Neuron (in vitro differentiated cells): ENCODE measurements at regions not wholly inside any gene's neighbourhood (a gene's known extent, or its start where the extent isn't known, plus 50 kb on each side); places are given as distances from the start of the nearest gene placed in this dataset.
"Not testable (repeated sequence)": the region's sequence is repeated elsewhere in the genome, so short reads cannot be mapped to it uniquely, and the experiment has no call there.

Experiments used
- H2AFZ ChIP-seq: one replicate; pipeline ENCODE4 v1.6.1; 2013; ENCODE audit warnings: low read depth, mild to moderate bottlenecking, inconsistent platforms, low read length, moderate library complexity
- H3K27me3 ChIP-seq: one replicate; pipeline ENCODE4 v1.6.1; 2013; ENCODE audit warnings: low read length; ENCODE audit not compliant: insufficient read depth
- H3K36me3 ChIP-seq: one replicate; pipeline ENCODE4 v1.6.1; 2013; ENCODE audit warnings: low read length; ENCODE audit not compliant: insufficient read depth
- H3K4me1 ChIP-seq: one replicate; pipeline ENCODE4 v1.6.1; 2013; ENCODE audit warnings: low read length; ENCODE audit not compliant: insufficient read depth
- H3K4me3 ChIP-seq: 2 replicates; pipeline ENCODE4 v1.5.1; 2013; ENCODE audit warnings: mild to moderate bottlenecking, low read length, moderate library complexity
- H3K9me3 ChIP-seq: one replicate; pipeline ENCODE4 v1.6.1; 2013; ENCODE audit warnings: low read length

GRCh38 chr13:56586976-56587375, 553.7 kb upstream of the PRR20A start:
- no peak overlapping the region for H2AFZ ChIP-seq
- no peaks in the 10 kb centered on the region for H3K36me3 ChIP-seq
- H3K4me3 ChIP-seq = no peak overlapping the region
- H3K9me3 ChIP-seq = no peaks in the 10 kb centered on the region
- H3K27me3 ChIP-seq = no peaks in the 10 kb centered on the region
- H3K4me1 ChIP-seq = no peaks in the 10 kb centered on the region

GRCh38 chr13:56615572-56615971, 525.1 kb upstream of the PRR20A start:
- H3K27me3 ChIP-seq = no peaks in the 10 kb centered on the region
- H3K4me3 ChIP-seq = no peak overlapping the region
- no peaks in the 10 kb centered on the region for H3K4me1 ChIP-seq
- H3K36me3 ChIP-seq = no peaks in the 10 kb centered on the region
- H3K9me3 ChIP-seq = no peaks in the 10 kb centered on the region
- H2AFZ ChIP-seq = no peak overlapping the region

GRCh38 chr13:56622840-56623239, 517.9 kb upstream of the PRR20A start:
- Histone ChIP-seq H3K9me3 (peaks cover 3% of the 10 kb centered on the region), H3K27me3 (no peaks in the 10 kb centered on the region), H3K36me3 (no peaks in the 10 kb centered on the region), H3K4me3 (no peak overlapping the region), H2AFZ (no peak overlapping the region), H3K4me1 (no peaks in the 10 kb centered on the region)

GRCh38 chr13:56628886-56629285, 511.8 kb upstream of the PRR20A start:
- not testable (repeated sequence) for H3K4me1 ChIP-seq, H2AFZ ChIP-seq, H3K27me3 ChIP-seq, H3K9me3 ChIP-seq, H3K4me3 ChIP-seq, H3K36me3 ChIP-seq

DNA sequence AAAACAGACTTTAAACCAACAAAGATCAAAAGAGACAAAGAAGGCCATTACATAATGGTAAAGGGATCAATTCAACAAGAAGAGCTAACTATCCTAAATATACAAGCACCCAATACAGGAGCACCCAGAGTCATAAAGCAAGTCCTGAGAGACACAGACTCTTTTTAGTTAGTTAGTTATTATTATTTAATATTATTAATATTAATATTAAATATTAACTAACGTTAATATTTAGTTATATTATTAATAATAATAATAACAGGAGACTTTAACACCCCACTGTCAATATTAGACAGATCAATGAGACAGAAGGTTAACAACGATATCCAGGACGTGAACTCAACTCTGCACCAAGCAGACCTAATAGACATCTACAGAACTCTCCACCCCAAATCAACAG, 509.7 kb upstream of the PRR20A start:
- not testable (repeated sequence) for H3K4me1 ChIP-seq, H2AFZ ChIP-seq, H3K4me3 ChIP-seq, H3K27me3 ChIP-seq, H3K36me3 ChIP-seq, H3K9me3 ChIP-seq

DNA sequence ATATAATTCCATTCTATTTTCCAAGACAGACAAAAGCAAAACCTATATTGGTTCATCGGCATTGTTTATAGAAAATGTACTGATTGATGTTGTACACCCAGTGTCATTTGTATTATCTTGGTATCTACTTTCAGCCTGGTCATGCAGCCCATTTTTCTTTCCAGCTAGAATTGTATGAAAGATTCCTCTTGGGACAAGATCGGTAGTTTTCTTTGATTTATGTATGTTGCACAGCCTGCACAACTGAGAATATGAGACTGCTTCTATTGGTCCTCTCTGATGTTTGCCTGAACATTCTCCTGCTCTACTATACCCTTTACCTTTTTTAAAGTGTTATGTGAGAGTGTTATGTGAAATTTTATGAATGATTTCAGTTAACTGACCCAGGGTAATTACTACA, 487.7 kb upstream of the PRR20A start:
- Histone ChIP-seq H3K4me3 (no peak overlapping the region), H2AFZ (no peak overlapping the region), H3K4me1 (no peaks in the 10 kb centered on the region)

DNA sequence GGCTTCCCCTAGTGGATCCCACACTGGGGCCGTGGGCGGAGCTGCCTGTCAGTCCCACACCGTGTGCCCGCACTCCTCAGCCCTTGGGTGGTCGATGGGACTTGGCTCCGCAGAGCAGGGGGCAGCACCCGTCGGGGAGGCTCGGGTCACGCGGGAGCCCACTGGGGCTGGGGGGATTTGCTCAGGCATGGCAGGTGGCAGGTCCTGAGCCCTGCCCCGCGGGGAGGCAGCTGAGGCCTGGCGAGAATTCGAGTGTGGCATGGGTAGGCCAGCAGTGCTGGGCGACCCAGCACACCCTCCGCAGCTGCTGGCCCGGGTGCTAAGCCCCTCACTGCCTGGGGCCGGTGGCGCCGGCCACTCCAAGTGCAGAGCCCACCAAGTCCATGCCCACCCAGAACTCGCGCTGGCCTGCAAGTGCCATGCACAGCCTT, 481.7 kb upstream of the PRR20A start:
- H3K4me3 ChIP-seq = no peak overlapping the region
- H3K4me1 ChIP-seq = no peaks in the 10 kb centered on the region
- no peaks in the 10 kb centered on the region for H3K36me3 ChIP-seq
- no peaks in the 10 kb centered on the region for H3K27me3 ChIP-seq
- H3K9me3 ChIP-seq = peaks cover 6% of the 10 kb centered on the region
- no peak overlapping the region for H2AFZ ChIP-seq

More for the DNA sequence above, 487.7 kb upstream of the PRR20A start:
- Histone ChIP-seq H3K27me3 (no peaks in the 10 kb centered on the region), H3K9me3 (no peaks in the 10 kb centered on the region), H3K36me3 (no peaks in the 10 kb centered on the region)

DNA sequence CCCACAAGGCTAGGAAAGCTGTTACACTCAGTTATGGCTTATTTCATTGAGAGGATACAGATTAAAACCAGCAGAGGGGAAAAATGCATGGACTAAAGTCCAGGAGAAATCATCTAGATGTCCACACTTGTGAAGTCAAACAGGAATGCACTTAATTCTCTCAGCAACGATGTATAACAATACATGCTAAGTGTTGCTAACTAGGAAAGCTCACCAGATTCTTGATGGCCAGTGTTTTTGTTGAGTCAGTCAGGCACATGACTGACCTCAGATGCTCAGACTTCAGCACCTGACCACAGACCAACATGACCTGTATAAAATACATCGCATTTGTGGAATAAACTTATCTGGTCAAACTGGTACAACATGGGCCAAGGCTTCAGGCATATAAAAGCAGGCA, 470.2 kb upstream of the PRR20A start:
- Histone ChIP-seq H3K9me3 (no peaks in the 10 kb centered on the region), H3K4me1 (no peaks in the 10 kb centered on the region), H3K27me3 (no peaks in the 10 kb centered on the region), H3K36me3 (no peaks in the 10 kb centered on the region), H2AFZ (no peak overlapping the region), H3K4me3 (no peak overlapping the region)

DNA sequence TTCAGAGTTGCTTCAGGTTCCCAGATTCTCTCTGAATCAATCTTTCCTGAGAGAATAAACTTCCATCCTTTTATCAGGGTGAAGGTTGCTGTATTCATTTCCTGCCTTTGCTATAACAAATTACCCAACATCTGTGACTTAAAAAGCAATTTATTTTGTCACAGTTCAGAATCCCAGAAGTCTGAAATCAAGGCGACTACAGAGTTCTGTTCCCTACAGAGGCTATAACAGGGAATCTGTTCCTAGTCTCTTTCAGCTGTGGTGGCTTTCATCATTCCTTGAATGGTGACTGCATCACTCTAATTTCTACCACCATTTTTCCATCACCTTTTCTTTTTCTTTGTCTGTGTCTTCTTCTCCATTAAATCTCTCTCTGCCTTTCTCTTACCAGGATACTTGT, 459.3 kb upstream of the PRR20A start:
- Histone ChIP-seq H3K27me3 (no peaks in the 10 kb centered on the region), H3K4me1 (no peaks in the 10 kb centered on the region), H3K9me3 (peaks cover 2% of the 10 kb centered on the region), H3K36me3 (no peaks in the 10 kb centered on the region), H3K4me3 (no peak overlapping the region), H2AFZ (no peak overlapping the region)

- no peaks in the 10 kb centered on the region for H3K36me3 ChIP-seq
- H3K9me3 ChIP-seq = no peaks in the 10 kb centered on the region
- no peaks in the 10 kb centered on the region for H3K27me3 ChIP-seq
- no peaks in the 10 kb centered on the region for H3K4me1 ChIP-seq
- no peak overlapping the region for H3K4me3 ChIP-seq
- no peak overlapping the region for H2AFZ ChIP-seq
Observed at GRCh38 chr13:56687131-56687530, 453.6 kb upstream of the PRR20A start.

- H3K27me3 ChIP-seq = no peaks in the 10 kb centered on the region
- no peak overlapping the region for H2AFZ ChIP-seq
- H3K4me1 ChIP-seq = no peaks in the 10 kb centered on the region
- no peaks in the 10 kb centered on the region for H3K36me3 ChIP-seq
- no peak overlapping the region for H3K4me3 ChIP-seq
- H3K9me3 ChIP-seq = no peaks in the 10 kb centered on the region
Observed at GRCh38 chr13:56697011-56697410, 443.7 kb upstream of the PRR20A start.

DNA sequence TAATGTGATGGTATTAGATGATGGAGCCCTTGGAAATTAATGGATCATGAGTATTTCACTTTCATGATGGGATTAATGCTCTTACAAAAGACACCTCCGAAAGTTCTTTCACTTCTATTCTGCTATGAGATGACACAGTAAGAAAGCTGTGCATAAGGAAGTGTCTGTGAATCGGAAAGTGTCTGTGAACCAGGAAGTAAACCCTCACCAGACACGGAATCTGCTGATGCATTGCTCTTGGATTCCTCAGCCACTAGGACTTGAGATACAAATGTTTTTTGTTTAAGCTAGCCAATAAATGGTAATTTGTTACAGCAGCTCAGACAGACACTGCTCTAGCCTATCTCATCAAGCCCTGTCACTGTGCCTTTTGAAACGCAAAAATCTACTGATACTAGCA, 440.4 kb upstream of the PRR20A start:
- H3K27me3 ChIP-seq = no peaks in the 10 kb centered on the region
- no peaks in the 10 kb centered on the region for H3K9me3 ChIP-seq
- H2AFZ ChIP-seq = no peak overlapping the region
- no peaks in the 10 kb centered on the region for H3K4me1 ChIP-seq
- H3K4me3 ChIP-seq = no peak overlapping the region
- H3K36me3 ChIP-seq = no peaks in the 10 kb centered on the region

DNA sequence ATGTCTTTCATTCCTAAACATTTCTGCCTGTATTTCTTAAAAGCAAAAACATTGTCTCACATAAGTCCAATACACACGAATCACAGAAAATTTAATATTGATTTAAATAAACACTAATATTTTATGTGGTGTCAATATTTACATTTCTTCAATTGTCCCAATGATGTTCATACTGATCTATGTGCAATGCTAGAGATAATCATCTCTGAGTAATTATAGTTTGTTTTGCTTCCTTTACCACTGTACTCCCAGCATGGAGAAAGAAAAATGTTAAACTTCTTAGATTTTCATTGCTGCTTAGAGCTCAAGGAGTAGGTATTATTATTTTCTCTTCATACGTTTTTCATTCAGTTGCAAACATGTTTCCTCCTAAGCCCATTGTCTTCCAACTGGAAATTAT, 434.2 kb upstream of the PRR20A start:
- no peak overlapping the region for H3K4me3 ChIP-seq
- no peaks in the 10 kb centered on the region for H3K36me3 ChIP-seq
- no peaks in the 10 kb centered on the region for H3K9me3 ChIP-seq
- H2AFZ ChIP-seq = no peak overlapping the region
- no peaks in the 10 kb centered on the region for H3K4me1 ChIP-seq
- no peaks in the 10 kb centered on the region for H3K27me3 ChIP-seq

DNA sequence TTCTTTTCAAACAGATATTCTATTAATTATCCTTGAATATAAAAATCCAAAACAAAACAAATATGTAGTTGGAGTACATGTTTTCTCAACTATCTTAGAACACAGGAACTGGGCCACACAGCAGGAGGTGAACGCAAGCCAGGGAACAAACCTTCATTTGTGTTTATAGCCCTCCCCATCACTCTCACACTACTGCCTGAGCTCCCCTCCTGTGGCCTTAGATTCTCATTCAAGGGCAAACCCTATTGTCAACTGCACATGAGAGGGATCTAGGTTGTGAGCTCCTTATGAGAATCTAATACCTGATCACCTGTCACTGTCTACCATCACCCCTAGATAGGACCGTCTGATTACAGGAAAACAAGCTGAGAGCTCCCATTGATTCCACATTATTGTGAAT, 427.1 kb upstream of the PRR20A start:
- H2AFZ ChIP-seq = no peak overlapping the region
- no peaks in the 10 kb centered on the region for H3K27me3 ChIP-seq
- H3K4me3 ChIP-seq = no peak overlapping the region

More for the DNA sequence above, 427.1 kb upstream of the PRR20A start:
- Histone ChIP-seq H3K9me3 (no peaks in the 10 kb centered on the region), H3K4me1 (no peaks in the 10 kb centered on the region), H3K36me3 (no peaks in the 10 kb centered on the region)
